CD14-positive monocyte (primary cell): ENCODE measurements at regions not wholly inside any gene's neighbourhood (a gene's known extent, or its start where the extent isn't known, plus 50 kb on each side); places are given as distances from the start of the nearest gene placed in this dataset.
A peak's percentile ranks its signal among the peaks of the same experiment; 100 is the strongest.

ENCODE experiments used
- DNase-seq, 3 donors: peaks; one replicate each; pipeline ENCODE4 v3.0.0-alpha.2; 2011 to 2022
- H2AFZ ChIP-seq: 2 replicates; pipeline ENCODE4 v1.6.0; 2012; ENCODE audit warnings: mild to moderate bottlenecking, low read depth, low read length, inconsistent platforms; ENCODE audit not compliant: insufficient read depth, poor library complexity, severe bottlenecking
- H3K27ac ChIP-seq, 2 donors: 1 replicate in 1 of 2; 2 replicates in 1 of 2; pipeline ENCODE4 v1.5.1; 2012 to 2013; ENCODE audit warnings: low read length in 2 of 2, control low read depth in 1 of 2, inconsistent platforms in 1 of 2, low read depth in 1 of 2, mild to moderate bottlenecking in 1 of 2
- H3K27me3 ChIP-seq, 2 donors: one replicate each; pipeline versions ENCODE4 v1.6.0 to v1.6.1; 2011 to 2013; ENCODE audit warnings: low read length in 2 of 2; ENCODE audit not compliant: control insufficient read depth in 2 of 2, insufficient read depth in 2 of 2
- H3K36me3 ChIP-seq, 2 donors: replicated peaks in 1 of 2; 1 replicate in 1 of 2; 2 replicates in 1 of 2; pipeline versions ENCODE4 v1.5.1 to v1.6.1; 2012 to 2013; ENCODE audit warnings: low read length in 2 of 2, control low read depth in 1 of 2, inconsistent platforms in 1 of 2, mild to moderate bottlenecking in 1 of 2; ENCODE audit not compliant: insufficient read depth in 2 of 2, control insufficient read depth in 1 of 2
- H3K4me1 ChIP-seq, 2 donors: 1 replicate in 1 of 2; 2 replicates in 1 of 2; pipeline versions ENCODE4 v1.5.1 to v1.6.1; 2012 to 2013; ENCODE audit warnings: low read length in 2 of 2, control low read depth in 1 of 2, inconsistent platforms in 1 of 2, mild to moderate bottlenecking in 1 of 2, moderate library complexity in 1 of 2; ENCODE audit not compliant: insufficient read depth in 2 of 2, control insufficient read depth in 1 of 2
- H3K4me2 ChIP-seq: replicated peaks from 2 replicates; pipeline ENCODE3; 2012; ENCODE audit warnings: low read length, moderate library complexity, mild to moderate bottlenecking; ENCODE audit not compliant: poor library complexity, severe bottlenecking; ENCODE audit errors: extremely low read depth
- H3K4me3 ChIP-seq, 3 experiments: fragments of 200-600 bp in 1 of 3; sonication (generic) in 1 of 3; replicated peaks in 1 of 3; 1 replicate in 2 of 3; 2 replicates in 1 of 3; pipeline ENCODE4 v1.5.1; 2011 to 2013; ENCODE audit warnings: low read length in 3 of 3, mild to moderate bottlenecking in 3 of 3, control low read depth in 2 of 3, low read depth in 2 of 3, inconsistent platforms in 1 of 3, moderate library complexity in 1 of 3
- H3K79me2 ChIP-seq: 2 replicates; pipeline ENCODE4 v1.6.0; 2012; ENCODE audit warnings: mild to moderate bottlenecking, control low read depth, inconsistent platforms, low read length, moderate library complexity; ENCODE audit not compliant: insufficient read depth
- H3K9ac ChIP-seq: 2 replicates; pipeline ENCODE4 v1.6.0; 2017; ENCODE audit warnings: low read length, mild to moderate bottlenecking; ENCODE audit not compliant: insufficient read depth, poor library complexity, severe bottlenecking
- H3K9me3 ChIP-seq, 2 donors: replicated peaks in 1 of 2; 1 replicate in 1 of 2; 2 replicates in 1 of 2; pipeline versions ENCODE4 v1.5.1 to v1.6.1; 2012 to 2013; ENCODE audit warnings: low read length in 2 of 2, control low read depth in 1 of 2; ENCODE audit not compliant: control insufficient read depth in 1 of 2, insufficient read depth in 1 of 2
- H4K20me1 ChIP-seq: 2 replicates; pipeline ENCODE4 v1.6.0; 2012; ENCODE audit warnings: mild to moderate bottlenecking, low read length, control low read depth, moderate library complexity; ENCODE audit not compliant: insufficient read depth
- H3K27ac Mint-ChIP-seq, 7 donors: one replicate each; pipeline ENCODE4 v1.8.0; 2020; ENCODE audit warnings: mild to moderate bottlenecking in 7 of 7, mixed read lengths in 7 of 7, moderate library complexity in 6 of 7, inconsistent platforms in 2 of 7
- H3K27me3 Mint-ChIP-seq, 3 donors: one replicate each; pipeline ENCODE4 v1.8.0; 2021 to 2022; ENCODE audit warnings: low read depth in 3 of 3, mild to moderate bottlenecking in 3 of 3, mixed read lengths in 3 of 3, moderate library complexity in 3 of 3, inconsistent platforms in 1 of 3
- H3K36me3 Mint-ChIP-seq, 2 donors: one replicate each; pipeline ENCODE4 v1.8.0; 2020; ENCODE audit warnings: mixed read lengths in 2 of 2, inconsistent platforms in 1 of 2, mild to moderate bottlenecking in 1 of 2
- H3K4me1 Mint-ChIP-seq: one replicate; pipeline ENCODE4 v1.8.0; 2020; ENCODE audit warnings: mild to moderate bottlenecking, mixed read lengths
- H3K4me3 Mint-ChIP-seq, 2 donors: one replicate each; pipeline ENCODE4 v1.8.0; 2020; ENCODE audit warnings: mild to moderate bottlenecking in 2 of 2, mixed read lengths in 2 of 2, moderate library complexity in 1 of 2
- H3K9me3 Mint-ChIP-seq, 7 donors: one replicate each; pipeline ENCODE4 v1.8.0; 2020 to 2022; ENCODE audit warnings: mixed read lengths in 7 of 7, mild to moderate bottlenecking in 6 of 7, moderate library complexity in 6 of 7, inconsistent platforms in 2 of 7
- WGBS: methylation state at CpG from one replicate; pipeline ENCODE4 v1.1.5; 2013; ENCODE audit warnings: missing lambda C conversion rate; ENCODE audit not compliant: insufficient coverage; 5-methylcytosine and 5-hydroxymethylcytosine counted together
- intact Hi-C, 2 donors: fragments of 100-400 bp; cut with micrococcal nuclease; formaldehyde crosslinking; loops; one replicate each; pipeline versions ENCODE4 v1.15.0 to v1.15.1; 2023
- TF ChIP-seq, protein P1 (sequence below): fragments of 200-600 bp; IDR thresholded peaks from one replicate; pipeline ENCODE4 v1.8.0; 2022; ENCODE audit warnings: antibody characterized with exemption, mild to moderate bottlenecking

DNA sequence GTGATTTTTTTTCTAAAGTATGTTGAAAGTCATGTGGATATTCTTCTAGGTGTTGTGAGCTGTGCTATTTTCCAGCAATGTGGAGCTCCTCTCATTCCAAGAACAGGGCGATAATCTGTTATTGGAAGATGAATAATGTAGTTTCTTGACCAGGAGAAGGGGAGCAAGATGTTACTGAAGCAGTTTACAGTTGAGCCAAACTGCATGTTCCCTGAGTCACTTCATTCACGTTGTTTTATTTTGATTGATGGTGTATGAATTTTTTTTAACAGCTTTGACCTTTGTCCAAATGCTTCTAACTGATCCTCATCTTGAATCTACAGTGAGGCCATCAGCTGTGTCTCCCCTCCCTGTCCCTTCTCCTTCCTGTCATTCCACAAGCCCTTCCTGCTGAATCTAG, 277.1 kb upstream of the KLF6 start:
- Histone ChIP-seq H3K79me2 (no peaks in the 10 kb centered on the region), H3K27me3 (no peaks in the 10 kb centered on the region), H3K9ac (no peak overlapping the region), H3K4me3 (no peak overlapping the region), H4K20me1 (no peaks in the 10 kb centered on the region), H2AFZ (no peak overlapping the region), H3K4me1 (peaks cover 19 to 28% of the 10 kb centered on the region in 2 donors), H3K27ac (no peak overlapping the region), H3K36me3 (no peaks in the 10 kb centered on the region), H3K4me2 (no peak overlapping the region), H3K9me3 (no peaks in the 10 kb centered on the region)
- no peak overlapping the region for H3K4me3 Mint-ChIP-seq
- TF ChIP-seq, protein P1, sequence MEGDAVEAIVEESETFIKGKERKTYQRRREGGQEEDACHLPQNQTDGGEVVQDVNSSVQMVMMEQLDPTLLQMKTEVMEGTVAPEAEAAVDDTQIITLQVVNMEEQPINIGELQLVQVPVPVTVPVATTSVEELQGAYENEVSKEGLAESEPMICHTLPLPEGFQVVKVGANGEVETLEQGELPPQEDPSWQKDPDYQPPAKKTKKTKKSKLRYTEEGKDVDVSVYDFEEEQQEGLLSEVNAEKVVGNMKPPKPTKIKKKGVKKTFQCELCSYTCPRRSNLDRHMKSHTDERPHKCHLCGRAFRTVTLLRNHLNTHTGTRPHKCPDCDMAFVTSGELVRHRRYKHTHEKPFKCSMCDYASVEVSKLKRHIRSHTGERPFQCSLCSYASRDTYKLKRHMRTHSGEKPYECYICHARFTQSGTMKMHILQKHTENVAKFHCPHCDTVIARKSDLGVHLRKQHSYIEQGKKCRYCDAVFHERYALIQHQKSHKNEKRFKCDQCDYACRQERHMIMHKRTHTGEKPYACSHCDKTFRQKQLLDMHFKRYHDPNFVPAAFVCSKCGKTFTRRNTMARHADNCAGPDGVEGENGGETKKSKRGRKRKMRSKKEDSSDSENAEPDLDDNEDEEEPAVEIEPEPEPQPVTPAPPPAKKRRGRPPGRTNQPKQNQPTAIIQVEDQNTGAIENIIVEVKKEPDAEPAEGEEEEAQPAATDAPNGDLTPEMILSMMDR = no peak
- peaks cover 0 to 3% (median 0%) of the 10 kb centered on the region in 3 donors for H3K27me3 Mint-ChIP-seq
- DNase-seq = no peak
- no peaks in the 10 kb centered on the region for H3K36me3 Mint-ChIP-seq
- intact Hi-C loops = loop anchor here in 1 of 2 donors (10.0 kb wide), 2 partner anchors 63 to 263 kb away; no protein-coding TSS in a partner anchor
- H3K9me3 Mint-ChIP-seq = peaks cover 0 to 3% (median 0%) of the 10 kb centered on the region in 7 donors
- peak overlapping the region in 1 of 7 donors; percentile 36 for H3K27ac Mint-ChIP-seq
- H3K4me1 Mint-ChIP-seq = peaks cover 18% of the 10 kb centered on the region
- 100% methylated on average over 1 of the region's 2 CpGs for WGBS

DNA sequence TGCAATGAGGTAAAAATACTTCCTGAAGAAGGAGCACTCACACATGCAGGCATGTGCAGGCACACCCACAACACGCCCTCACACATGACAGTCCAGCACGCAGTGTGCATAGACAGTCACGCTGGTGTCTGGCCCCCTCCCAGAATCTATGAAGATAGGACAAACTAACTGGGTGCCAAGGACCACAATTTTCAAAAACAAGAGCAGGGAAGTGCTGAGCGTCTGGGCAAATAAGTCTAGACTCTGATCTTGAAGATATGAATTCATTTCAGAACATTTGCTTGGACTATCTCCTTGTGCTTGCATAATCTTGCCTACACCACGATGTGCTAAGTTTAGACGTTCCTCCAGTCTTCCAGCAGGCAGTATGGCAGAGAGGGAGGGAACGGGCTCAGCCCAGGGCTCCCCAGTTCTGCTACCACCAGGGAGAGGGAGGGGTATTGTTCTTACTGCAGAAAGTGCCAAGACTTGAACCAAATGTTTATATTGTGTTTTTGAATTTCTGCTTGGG, 276.5 kb upstream of the KLF6 start:
- Mint-ChIP-seq H3K27me3 (peaks cover 0 to 3% (median 0%) of the 10 kb centered on the region in 3 donors), H3K9me3 (peaks cover 0 to 3% (median 0%) of the 10 kb centered on the region in 7 donors), H3K4me3 (no peak overlapping the region), H3K4me1 (peaks cover 18% of the 10 kb centered on the region), H3K27ac (peak overlapping the region in 1 of 7 donors; percentile 64), H3K36me3 (no peaks in the 10 kb centered on the region)
- intact Hi-C loops = loop anchor here in 1 of 2 donors (10.0 kb wide), 2 partner anchors 63 to 263 kb away; no protein-coding TSS in a partner anchor
- 35% methylated on average over 3 of the region's 7 CpGs for WGBS
- Histone ChIP-seq H3K4me3 (no peak overlapping the region), H2AFZ (peak overlapping the region; percentile 47), H3K27ac (no peak overlapping the region), H3K4me2 (no peak overlapping the region), H4K20me1 (no peaks in the 10 kb centered on the region), H3K36me3 (no peaks in the 10 kb centered on the region), H3K9me3 (no peaks in the 10 kb centered on the region), H3K79me2 (no peaks in the 10 kb centered on the region), H3K27me3 (no peaks in the 10 kb centered on the region), H3K4me1 (peaks cover 13 to 23% of the 10 kb centered on the region in 2 donors), H3K9ac (no peak overlapping the region)
- no peak for DNase-seq
- TF ChIP-seq, protein P1 = no peak
